ENCODE measurements at regions not wholly inside any gene's neighbourhood (a gene's known extent, or its start where the extent isn't known, plus 50 kb on each side); places are given as distances from the start of the nearest gene placed in this dataset.

- H3K27me3 ChIP-seq (ENCODE audit: insufficient read depth, low read length) = no peaks in the 10 kb centered on the region
- H3K4me1 ChIP-seq (ENCODE audit: control insufficient read depth in 1 of 2, insufficient read depth in 2 of 2, low read length in 2 of 2) = no peaks in the 10 kb centered on the region
- H3K14ac ChIP-seq (ENCODE audit: low read length) = no peak overlapping the region
- no peak overlapping the region for H3K23ac ChIP-seq (ENCODE audit: low read length)
- H3K4ac ChIP-seq (ENCODE audit: low read depth, low read length) = no peak overlapping the region
- H3K79me1 ChIP-seq (ENCODE audit: low read length) = no peaks in the 10 kb centered on the region
- H3K4me3 ChIP-seq (ENCODE audit: low read depth, low read length) = no peak overlapping the region
- no peak overlapping the region for H3K9ac ChIP-seq (ENCODE audit: low read length)
- H3K4me2 ChIP-seq (ENCODE audit: low read length) = no peak overlapping the region
- H3K18ac ChIP-seq (ENCODE audit: low read length) = no peak overlapping the region
- H4K91ac ChIP-seq (ENCODE audit: low read depth, low read length) = no peak overlapping the region
- no peaks in the 10 kb centered on the region for H3K79me2 ChIP-seq (ENCODE audit: control insufficient read depth, insufficient read depth, low read length, poor library complexity)
- WGBS (ENCODE audit: extremely low coverage, insufficient coverage, insufficient read length) = no CpG with 5 or more reads among the region's 3 CpGs
- no peak overlapping the region for H2BK12ac ChIP-seq (ENCODE audit: low read length)
- no peak overlapping the region for H4K8ac ChIP-seq (ENCODE audit: low read depth, low read length)
- no peak overlapping the region for H2AFZ ChIP-seq (ENCODE audit: insufficient read depth, low read length, poor library complexity)
- H2AK5ac ChIP-seq (ENCODE audit: low read length) = no peak overlapping the region
- H3K9me3 ChIP-seq (ENCODE audit: insufficient read depth, low read depth, low read length) = no peaks in the 10 kb centered on the region
- DNase-seq = no peak
- no peak overlapping the region for H3K27ac ChIP-seq (ENCODE audit: low read depth, low read length)
- no peak overlapping the region for H2BK120ac ChIP-seq (ENCODE audit: insufficient read depth, low read length, poor library complexity)
- no peak overlapping the region for H2BK5ac ChIP-seq (ENCODE audit: low read depth, low read length, poor library complexity)
- no peaks in the 10 kb centered on the region for H3K36me3 ChIP-seq (ENCODE audit: control insufficient read depth in 1 of 2, insufficient read depth in 2 of 2, low read length in 2 of 2)
- H4K12ac ChIP-seq (ENCODE audit: low read depth, low read length) = no peak overlapping the region
Observed at GRCh38 chr1:104295511-104295910, 545.8 kb downstream of the AMY1C start.

GRCh38 chr1:104309673-104310072 lies 560.0 kb downstream of the AMY1C start:
- Histone ChIP-seq H3K36me3 (ENCODE audit: control insufficient read depth in 1 of 2, insufficient read depth in 2 of 2, low read length in 2 of 2) (no peaks in the 10 kb centered on the region), H2AFZ (ENCODE audit: insufficient read depth, low read length, poor library complexity) (no peak overlapping the region), H3K14ac (ENCODE audit: low read length) (no peak overlapping the region), H3K4ac (ENCODE audit: low read depth, low read length) (no peak overlapping the region), H2BK5ac (ENCODE audit: low read depth, low read length, poor library complexity) (no peak overlapping the region), H3K18ac (ENCODE audit: low read length) (no peak overlapping the region), H3K9ac (ENCODE audit: low read length) (no peak overlapping the region), H3K27ac (ENCODE audit: low read depth, low read length) (no peak overlapping the region), H3K23ac (ENCODE audit: low read length) (no peak overlapping the region), H3K79me2 (ENCODE audit: control insufficient read depth, insufficient read depth, low read length, poor library complexity) (no peaks in the 10 kb centered on the region), H2BK120ac (ENCODE audit: insufficient read depth, low read length, poor library complexity) (no peak overlapping the region), H4K12ac (ENCODE audit: low read depth, low read length) (no peak overlapping the region), H3K79me1 (ENCODE audit: low read length) (no peaks in the 10 kb centered on the region), H3K4me2 (ENCODE audit: low read length) (no peak overlapping the region), H3K9me3 (ENCODE audit: insufficient read depth, low read depth, low read length) (no peaks in the 10 kb centered on the region), H4K91ac (ENCODE audit: low read depth, low read length) (no peak overlapping the region), H4K8ac (ENCODE audit: low read depth, low read length) (no peak overlapping the region), H3K27me3 (ENCODE audit: insufficient read depth, low read length) (no peaks in the 10 kb centered on the region), H2AK5ac (ENCODE audit: low read length) (no peak overlapping the region), H2BK12ac (ENCODE audit: low read length) (no peak overlapping the region), H3K4me3 (ENCODE audit: low read depth, low read length) (no peak overlapping the region), H3K4me1 (ENCODE audit: control insufficient read depth in 1 of 2, insufficient read depth in 2 of 2, low read length in 2 of 2) (no peaks in the 10 kb centered on the region)
- no CpG with 5 or more reads among the region's 1 CpG for WGBS (ENCODE audit: extremely low coverage, insufficient coverage, insufficient read length)
- DNase-seq = no peak

DNA sequence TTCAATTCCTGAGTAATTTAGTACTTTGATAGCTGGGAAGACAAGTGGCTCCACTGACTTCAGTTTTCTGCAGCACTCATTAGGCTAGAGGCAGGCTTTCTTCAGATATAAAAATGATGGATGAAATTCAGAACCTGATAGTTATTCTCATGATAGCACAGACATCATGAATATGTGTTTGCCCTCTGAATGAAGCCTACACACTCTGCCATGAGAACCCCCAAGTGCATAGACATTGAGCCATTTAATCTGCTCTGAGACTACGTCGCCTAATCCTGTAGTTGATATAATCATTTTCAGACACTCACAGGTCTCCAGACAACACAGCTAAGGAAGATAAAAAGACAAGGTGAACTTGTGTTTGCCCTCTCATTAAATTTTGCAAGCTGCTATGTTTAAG lies 566.1 kb downstream of the AMY1C start:
- Histone ChIP-seq H4K8ac (ENCODE audit: low read depth, low read length) (no peak overlapping the region), H2AK5ac (ENCODE audit: low read length) (no peak overlapping the region), H2BK120ac (ENCODE audit: insufficient read depth, low read length, poor library complexity) (no peak overlapping the region), H2BK12ac (ENCODE audit: low read length) (no peak overlapping the region), H3K4me3 (ENCODE audit: low read depth, low read length) (no peak overlapping the region), H3K27ac (ENCODE audit: low read depth, low read length) (no peak overlapping the region), H3K14ac (ENCODE audit: low read length) (no peak overlapping the region), H3K9ac (ENCODE audit: low read length) (no peak overlapping the region), H3K4ac (ENCODE audit: low read depth, low read length) (no peak overlapping the region), H2BK5ac (ENCODE audit: low read depth, low read length, poor library complexity) (no peak overlapping the region), H3K18ac (ENCODE audit: low read length) (no peak overlapping the region), H3K9me3 (ENCODE audit: insufficient read depth, low read depth, low read length) (no peaks in the 10 kb centered on the region), H3K79me1 (ENCODE audit: low read length) (no peaks in the 10 kb centered on the region), H4K12ac (ENCODE audit: low read depth, low read length) (no peak overlapping the region), H3K4me1 (ENCODE audit: control insufficient read depth in 1 of 2, insufficient read depth in 2 of 2, low read length in 2 of 2) (no peaks in the 10 kb centered on the region), H3K4me2 (ENCODE audit: low read length) (no peak overlapping the region), H2AFZ (ENCODE audit: insufficient read depth, low read length, poor library complexity) (no peak overlapping the region), H3K36me3 (ENCODE audit: control insufficient read depth in 1 of 2, insufficient read depth in 2 of 2, low read length in 2 of 2) (no peaks in the 10 kb centered on the region), H4K91ac (ENCODE audit: low read depth, low read length) (no peak overlapping the region), H3K23ac (ENCODE audit: low read length) (no peak overlapping the region), H3K79me2 (ENCODE audit: control insufficient read depth, insufficient read depth, low read length, poor library complexity) (no peaks in the 10 kb centered on the region), H3K27me3 (ENCODE audit: insufficient read depth, low read length) (no peaks in the 10 kb centered on the region)
- no peak for DNase-seq
- WGBS (ENCODE audit: extremely low coverage, insufficient coverage, insufficient read length) = no CpG with 5 or more reads among the region's 2 CpGs

DNA sequence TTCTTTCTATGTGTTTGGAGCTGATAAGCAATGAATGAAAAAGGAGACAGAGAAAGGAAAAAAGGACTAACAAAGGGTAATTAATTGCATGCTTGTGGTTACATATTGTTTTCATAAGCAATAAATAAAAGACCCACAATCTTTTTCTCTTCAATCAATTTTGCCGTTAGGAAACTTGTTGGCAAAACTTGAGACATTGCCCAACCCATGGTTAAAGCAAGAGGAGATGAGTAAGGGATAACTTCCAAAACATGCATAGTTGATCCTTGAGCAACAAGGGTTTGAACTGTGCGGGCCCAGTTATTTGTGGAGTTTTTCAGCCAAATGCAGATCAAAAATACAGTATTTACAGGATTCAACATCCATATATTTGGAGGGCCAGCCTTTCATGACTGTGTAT lies 572.4 kb downstream of the AMY1C start:
- H4K91ac ChIP-seq (ENCODE audit: low read depth, low read length) = no peak overlapping the region
- H3K79me2 ChIP-seq (ENCODE audit: control insufficient read depth, insufficient read depth, low read length, poor library complexity) = no peaks in the 10 kb centered on the region
- H3K9me3 ChIP-seq (ENCODE audit: insufficient read depth, low read depth, low read length) = no peaks in the 10 kb centered on the region
- H4K8ac ChIP-seq (ENCODE audit: low read depth, low read length) = no peak overlapping the region
- H3K14ac ChIP-seq (ENCODE audit: low read length) = no peak overlapping the region
- H3K9ac ChIP-seq (ENCODE audit: low read length) = no peak overlapping the region
- H3K18ac ChIP-seq (ENCODE audit: low read length) = no peak overlapping the region
- no peak overlapping the region for H2AFZ ChIP-seq (ENCODE audit: insufficient read depth, low read length, poor library complexity)
- H3K27me3 ChIP-seq (ENCODE audit: insufficient read depth, low read length) = no peaks in the 10 kb centered on the region
- no peak overlapping the region for H2AK5ac ChIP-seq (ENCODE audit: low read length)
- no peak overlapping the region for H3K23ac ChIP-seq (ENCODE audit: low read length)
- no peak overlapping the region for H3K4me2 ChIP-seq (ENCODE audit: low read length)
- no peaks in the 10 kb centered on the region for H3K36me3 ChIP-seq (ENCODE audit: control insufficient read depth in 1 of 2, insufficient read depth in 2 of 2, low read length in 2 of 2)
- no CpG with 5 or more reads among the region's 2 CpGs for WGBS (ENCODE audit: extremely low coverage, insufficient coverage, insufficient read length)
- H3K79me1 ChIP-seq (ENCODE audit: low read length) = no peaks in the 10 kb centered on the region
- no peak overlapping the region for H2BK5ac ChIP-seq (ENCODE audit: low read depth, low read length, poor library complexity)
- DNase-seq = no peak
- no peak overlapping the region for H3K27ac ChIP-seq (ENCODE audit: low read depth, low read length)
- no peak overlapping the region for H3K4ac ChIP-seq (ENCODE audit: low read depth, low read length)
- H2BK12ac ChIP-seq (ENCODE audit: low read length) = no peak overlapping the region
- H4K12ac ChIP-seq (ENCODE audit: low read depth, low read length) = no peak overlapping the region
- H3K4me1 ChIP-seq (ENCODE audit: control insufficient read depth in 1 of 2, insufficient read depth in 2 of 2, low read length in 2 of 2) = no peaks in the 10 kb centered on the region
- H3K4me3 ChIP-seq (ENCODE audit: low read depth, low read length) = no peak overlapping the region
- no peak overlapping the region for H2BK120ac ChIP-seq (ENCODE audit: insufficient read depth, low read length, poor library complexity)

Data from trophoblast cell (in vitro differentiated cells and primary cell).